NCI-H526 treated with DMSO at 0.1 percent for 48 hours (cell line): ENCODE measurements at regions not wholly inside any gene's neighbourhood (a gene's known extent, or its start where the extent isn't known, plus 50 kb on each side); places are given as distances from the start of the nearest gene placed in this dataset.
"Not testable (repeated sequence)": the region's sequence is repeated elsewhere in the genome, so short reads cannot be mapped to it uniquely, and the experiment has no call there.

Experiments
- DNase-seq: peaks from one replicate; lab custom pipeline; 2025; lab: John Stamatoyannopoulos, UW

DNA sequence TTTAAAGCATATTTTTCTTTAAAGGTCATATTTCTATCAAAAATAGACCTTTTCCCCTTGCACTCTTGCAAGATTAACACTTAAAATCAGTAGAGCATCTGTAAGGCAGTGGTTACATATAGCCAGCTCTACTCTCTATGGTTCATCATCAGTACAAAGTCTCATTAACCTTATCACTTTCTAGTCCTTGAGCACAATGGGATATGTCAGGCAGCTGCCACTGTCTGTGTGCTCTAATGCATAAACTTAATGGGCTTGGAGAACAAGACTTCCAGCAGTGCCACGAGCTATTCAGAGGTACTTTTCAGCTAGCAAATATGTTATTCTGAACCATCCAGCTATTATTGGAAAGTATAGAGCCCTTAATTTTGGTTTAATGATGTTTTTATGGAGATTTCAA is 393.7 kb downstream of the GASK1B start:
- no peak for DNase-seq

DNA sequence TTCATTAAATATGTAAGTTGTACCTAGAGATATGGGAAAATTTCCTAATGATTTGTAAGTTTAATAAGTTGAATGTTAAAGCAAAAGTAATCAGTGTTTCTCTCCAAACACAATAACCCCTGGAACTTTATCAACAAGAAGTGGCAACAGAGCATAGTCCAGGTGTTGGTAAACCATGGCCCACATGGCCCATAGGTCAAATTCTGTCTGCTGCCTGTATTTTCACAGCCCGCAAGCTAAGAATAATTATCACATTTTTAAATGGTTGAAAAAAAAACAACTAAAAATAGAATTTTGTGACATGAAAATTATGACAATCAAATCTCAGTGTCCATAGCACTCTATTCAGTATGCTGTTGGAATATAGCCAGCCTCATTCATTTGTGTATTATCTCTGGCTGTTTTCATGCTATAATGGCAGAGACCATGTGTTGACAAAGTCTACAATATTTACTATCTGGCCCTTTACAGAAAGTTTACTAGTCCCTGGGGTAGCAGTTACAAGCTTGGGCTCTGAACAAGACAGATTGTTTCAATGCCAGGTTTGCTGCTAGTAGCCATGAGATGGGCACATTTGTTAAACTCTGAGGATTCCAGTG is 395.8 kb downstream of the GASK1B start:
- DNase-seq, result no peak

DNA sequence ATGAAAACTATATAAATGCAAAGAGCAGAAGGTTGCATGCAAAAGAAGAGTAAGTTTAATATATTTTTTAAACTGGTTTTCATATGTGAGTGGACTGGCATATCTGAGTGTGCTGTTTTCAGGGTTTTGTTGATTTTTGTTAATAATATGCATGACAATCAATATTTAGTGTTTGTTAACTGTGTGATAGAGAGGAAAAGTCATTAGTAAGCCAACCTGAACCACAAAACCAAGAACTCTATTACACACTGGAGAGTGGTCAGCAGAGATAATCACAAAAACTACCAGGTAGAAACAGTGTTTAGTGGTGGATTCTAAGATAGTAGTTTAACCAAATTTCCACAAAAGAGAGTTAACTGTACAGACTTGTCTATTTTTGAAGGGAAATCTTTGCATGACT is 396.9 kb downstream of the GASK1B start:
- DNase-seq, result no peak

DNA sequence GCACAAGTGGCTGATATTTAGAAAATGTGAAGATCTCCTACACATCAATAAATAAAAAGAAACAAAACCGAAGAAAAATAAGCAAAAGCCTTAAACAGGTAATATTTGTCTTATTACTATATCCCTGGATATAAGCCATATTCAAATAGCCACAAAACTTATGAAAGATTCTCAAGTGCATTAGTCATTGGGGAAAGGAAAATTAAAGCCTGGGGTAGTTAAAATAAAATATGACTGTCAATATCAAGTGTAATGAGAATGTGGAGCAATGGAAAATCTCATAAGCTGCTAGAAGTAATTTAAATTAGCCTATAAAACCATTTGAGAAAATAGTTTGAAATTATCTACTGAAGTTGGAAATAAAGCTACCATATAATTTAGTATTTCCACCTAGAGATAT is 399.9 kb downstream of the GASK1B start:
- DNase-seq, result no peak

DNA sequence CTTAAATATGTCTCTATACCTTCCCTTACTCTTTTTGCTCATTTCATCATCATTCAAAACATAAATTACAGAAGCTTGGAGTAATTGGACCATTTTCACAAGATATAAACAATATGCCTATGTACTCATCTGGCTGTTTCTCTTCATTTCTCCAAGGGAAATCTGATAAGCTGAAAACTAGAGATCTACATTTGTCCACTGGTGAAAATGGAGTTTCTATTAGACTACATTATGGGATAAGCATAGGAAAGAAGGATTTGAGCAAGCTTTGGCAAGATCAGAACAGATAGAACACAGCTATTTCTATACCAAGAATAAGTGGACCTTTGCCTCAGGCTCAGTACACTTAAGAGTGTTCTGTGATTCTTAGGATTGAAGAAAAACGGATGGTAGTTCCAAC is 404.4 kb downstream of the GASK1B start:
- DNase-seq, result no peak

DNA sequence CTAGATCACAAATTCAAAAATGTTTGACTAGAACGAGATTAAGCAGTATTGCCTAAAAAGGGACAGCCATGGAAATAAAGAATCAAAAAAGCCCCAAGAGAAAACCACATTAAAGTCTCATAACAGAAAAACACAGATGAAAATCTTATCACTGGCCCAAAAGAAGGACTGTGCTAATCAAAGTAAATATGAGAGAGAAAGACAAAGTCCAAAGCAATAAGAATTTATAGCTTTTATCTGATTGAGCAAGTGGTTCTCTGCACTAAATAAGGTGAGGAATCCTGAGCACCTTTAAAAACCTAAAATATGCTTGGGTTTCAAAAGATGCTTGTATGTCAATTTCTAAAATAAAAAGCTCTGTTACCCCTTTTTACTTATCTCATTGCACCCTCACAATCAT is 409.3 kb downstream of the GASK1B start:
- DNase-seq, result no peak

DNA sequence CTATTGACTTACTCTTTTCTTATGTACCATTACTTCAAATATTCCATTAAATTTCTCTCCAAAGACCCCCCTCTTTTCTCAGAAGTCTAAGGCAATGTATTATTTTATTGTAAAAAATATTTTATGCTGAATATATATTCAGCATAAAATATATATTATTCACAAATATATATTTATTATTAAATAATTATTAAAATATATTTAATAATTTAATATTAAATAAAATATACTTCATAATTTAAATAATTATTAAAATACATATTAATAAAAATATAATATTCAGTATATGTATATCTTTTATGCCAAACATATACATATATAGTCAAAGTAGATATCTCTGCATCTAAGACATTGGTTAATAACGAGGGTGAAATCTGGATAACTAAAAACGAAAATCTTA is 418.4 kb downstream of the GASK1B start:
- no peak for DNase-seq

DNA sequence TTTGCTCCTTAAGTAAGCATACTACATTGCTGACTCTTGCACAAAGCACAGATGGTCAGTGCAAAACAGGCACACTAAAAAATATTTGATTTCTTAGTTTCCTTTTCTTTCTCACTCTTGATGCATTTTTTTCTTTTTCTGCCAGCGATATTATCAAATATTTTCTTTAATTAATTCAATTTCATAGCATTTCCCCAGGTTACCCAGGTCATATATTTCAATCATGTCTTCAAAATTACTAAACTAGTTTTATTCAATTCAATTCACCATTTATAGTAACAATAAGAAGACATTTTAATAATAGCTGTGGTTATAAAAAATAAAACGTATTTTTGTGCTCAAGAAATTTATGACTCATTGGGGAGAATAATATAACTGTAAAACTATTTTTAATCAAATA is 421.2 kb downstream of the GASK1B start:
- no peak for DNase-seq

DNA sequence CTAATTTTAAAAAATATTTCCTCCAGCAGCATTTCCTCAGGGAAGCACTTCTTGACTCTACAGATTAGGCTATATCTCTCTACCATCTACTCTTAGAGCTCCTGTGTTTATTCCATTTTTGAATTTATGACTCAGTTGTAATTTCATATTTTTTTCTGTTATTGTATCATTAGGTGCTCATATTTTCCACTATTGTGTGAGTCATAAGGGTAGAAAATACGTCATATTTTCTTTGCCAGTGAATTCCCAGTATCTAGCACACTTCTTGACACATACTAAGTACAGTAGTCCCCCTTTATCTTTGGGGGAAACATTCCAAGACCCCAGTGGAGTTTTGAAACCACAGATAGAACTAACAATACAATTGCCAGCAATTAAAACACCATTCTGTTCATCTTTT is 431.2 kb downstream of the GASK1B start:
- DNase-seq, result no peak

DNA sequence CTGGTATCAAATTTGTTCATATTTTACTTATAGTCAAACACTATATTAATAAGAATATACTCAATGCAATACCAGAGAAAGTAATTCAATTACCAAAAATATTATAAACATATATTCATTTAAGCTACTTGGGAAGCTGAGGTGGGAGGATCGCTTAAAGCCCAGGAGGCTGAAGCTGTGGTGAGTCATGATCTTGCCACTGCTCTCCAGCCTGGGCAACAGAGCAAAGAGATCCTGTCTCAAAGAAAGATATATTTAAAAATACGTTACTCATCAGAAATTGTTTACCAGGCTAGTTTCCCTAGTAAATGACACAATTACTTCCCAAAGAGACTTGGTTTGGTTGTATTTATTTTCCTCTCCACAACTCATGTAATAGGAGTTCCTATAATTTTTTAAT is 433.6 kb downstream of the GASK1B start:
- no peak for DNase-seq

DNA sequence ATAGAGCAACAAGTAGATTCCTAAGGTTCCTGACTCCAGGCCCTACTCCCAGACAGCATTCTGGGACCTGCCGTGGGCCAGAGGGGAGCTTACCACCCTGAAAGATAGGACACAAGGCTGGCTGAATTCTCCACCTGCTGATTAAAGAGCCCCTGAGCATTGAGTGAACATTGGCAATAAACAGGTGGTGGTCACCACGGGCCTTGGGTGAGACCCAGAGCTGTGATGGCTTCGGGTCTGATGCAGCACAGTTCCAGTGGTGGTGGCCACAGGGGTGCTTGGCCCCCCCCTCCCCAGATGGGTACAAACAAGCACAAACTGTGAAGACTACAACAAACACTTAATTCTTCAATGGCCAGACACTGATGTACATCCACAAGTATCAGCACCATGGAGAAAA is 444.6 kb downstream of the GASK1B start:
- DNase-seq, result no peak

DNA sequence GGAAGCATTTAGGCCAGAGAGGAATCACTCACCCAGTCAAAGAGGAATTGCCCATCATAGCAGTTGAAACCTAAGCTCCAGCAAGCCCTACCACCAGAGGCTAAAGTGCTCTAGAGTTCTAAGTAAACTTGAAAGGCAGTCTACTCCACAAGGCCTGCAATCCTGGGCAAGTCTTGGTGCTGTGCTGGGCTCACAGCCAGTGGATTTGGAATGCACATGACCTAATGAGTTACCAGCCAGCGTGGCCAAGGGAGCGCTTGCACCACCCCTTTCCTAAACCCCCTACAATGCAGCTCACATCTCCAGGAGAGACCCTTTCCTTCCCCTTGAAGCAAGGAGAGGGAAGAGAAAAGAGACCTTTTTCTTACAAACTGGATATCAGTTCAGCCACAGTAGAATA is 445.7 kb downstream of the GASK1B start:
- DNase-seq, result no peak

DNA sequence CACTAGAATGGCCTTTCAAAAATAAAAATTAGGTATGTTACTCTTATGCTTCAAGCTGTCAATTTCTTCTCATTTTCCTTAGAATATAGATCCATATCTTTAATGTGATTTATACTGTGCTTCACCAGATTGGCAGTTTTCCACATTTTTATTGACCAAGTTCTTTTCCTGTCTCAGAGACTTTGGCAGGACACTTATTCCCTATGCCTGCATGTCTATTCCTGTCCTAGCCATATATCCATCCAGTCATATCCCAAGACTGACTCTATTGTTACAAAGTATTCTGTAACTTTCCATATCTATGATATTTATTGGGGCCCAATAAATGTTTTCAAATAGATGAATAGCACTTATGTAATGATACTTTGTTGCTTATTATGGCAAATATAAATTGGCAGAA is 450.7 kb downstream of the GASK1B start:
- DNase-seq, result no peak

DNA sequence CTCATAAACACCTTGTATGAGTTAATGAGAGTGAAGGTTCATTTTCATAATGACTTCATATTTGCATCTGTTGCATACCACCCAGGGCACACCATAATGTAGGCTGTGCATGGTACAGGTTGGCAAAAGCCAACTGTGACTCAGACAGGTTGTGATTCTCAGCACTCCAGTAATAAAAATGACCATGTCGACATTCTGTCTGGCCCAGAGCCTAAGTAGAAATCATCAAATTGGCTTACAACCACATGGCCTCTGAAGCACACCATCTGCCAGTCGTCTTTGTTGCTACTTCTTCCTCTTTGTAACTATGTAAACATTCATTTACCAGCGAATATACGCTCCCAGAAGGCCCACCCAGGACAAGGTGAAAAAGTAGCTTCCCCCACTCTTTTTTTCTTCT is 459.5 kb downstream of the GASK1B start:
- no peak for DNase-seq

DNA sequence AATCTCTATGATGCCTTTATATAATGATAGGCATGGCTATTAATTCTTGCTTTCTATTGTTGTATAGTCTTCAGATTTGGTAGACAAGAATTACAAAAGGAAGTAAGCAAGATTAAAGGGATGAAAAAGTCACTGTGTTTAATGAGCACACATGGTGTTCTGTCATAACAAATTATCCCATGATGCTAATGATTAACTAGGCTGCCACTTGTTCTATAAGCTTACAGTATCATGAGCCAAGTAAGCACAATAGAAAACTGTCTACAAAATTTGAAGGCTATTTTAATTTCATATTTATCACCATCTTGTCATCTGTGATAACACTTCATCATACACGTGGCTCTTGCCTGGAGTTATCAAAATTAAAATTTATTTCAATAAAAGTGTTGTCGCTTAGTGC is 466.7 kb downstream of the GASK1B start:
- DNase-seq, result no peak

DNA sequence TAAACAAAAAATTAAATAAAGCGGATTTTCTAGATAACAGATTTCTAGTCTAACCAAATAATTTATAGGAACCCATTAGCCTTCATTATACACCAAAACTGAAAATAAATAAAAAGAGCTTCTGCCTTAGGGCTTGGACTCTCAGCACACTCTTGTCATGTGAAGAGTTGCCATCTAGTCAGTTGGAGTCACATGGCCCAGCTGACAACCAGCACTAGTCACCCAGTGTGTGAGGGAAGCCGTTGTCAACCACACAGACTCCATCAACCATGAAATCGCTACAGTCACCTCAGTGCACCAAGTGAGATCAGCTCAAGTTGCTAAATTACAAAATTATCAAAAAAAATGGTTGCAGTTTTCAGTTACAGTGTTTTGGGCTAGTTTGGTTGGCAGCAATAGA is 470.0 kb downstream of the GASK1B start:
- no peak for DNase-seq

DNA sequence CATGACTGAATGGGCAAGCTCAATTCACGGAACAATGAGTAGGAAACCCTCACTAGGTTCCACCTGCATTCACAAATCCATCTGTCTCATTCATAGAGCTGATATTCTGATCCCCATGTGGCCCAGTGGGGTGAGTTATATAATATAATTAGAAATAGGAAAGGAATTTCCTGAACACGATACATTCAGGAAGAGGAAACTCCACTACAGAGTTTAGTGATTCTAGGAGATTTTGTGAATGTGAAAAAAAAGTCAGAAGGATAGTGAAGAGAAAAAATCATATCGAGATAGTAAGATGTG is 471.2 kb downstream of the GASK1B start:
- no peak for DNase-seq

DNA sequence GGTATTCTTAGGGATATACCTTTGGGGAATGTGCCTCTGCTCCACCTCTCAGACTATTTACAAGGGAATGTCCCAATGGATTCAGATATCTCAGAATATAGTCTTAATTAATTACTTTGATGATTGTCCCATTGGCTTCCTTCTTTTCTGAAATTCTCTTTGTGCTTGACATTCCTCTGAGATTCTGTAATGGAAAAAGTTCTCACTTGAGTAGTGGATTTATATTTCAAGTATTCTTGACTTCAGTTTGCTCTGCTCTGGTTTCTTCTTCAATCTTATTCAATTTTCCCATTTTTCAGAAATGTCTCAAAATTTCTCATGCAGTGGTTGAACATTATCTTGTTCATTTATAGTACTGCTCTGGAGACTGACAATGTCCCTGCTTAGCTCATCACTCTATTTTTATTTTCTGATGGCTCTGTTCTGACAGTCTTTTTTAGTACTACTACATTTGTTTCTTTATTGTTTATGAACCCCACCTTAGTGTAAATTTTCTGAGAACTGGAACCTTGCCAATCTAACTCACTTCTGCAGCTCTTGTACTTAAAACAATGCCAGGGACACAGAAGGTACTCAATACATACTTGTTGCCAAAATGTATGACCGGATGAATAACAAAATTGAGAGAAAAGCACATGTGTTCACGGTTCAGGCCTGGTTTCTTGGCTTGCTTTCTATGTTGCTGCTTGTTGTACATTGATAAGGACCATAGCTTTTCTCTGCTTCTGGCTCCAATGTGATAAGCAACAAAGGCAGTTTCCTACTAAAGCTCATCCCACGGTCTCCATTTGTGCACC is 471.7 kb downstream of the GASK1B start:
- DNase-seq, result no peak

DNA sequence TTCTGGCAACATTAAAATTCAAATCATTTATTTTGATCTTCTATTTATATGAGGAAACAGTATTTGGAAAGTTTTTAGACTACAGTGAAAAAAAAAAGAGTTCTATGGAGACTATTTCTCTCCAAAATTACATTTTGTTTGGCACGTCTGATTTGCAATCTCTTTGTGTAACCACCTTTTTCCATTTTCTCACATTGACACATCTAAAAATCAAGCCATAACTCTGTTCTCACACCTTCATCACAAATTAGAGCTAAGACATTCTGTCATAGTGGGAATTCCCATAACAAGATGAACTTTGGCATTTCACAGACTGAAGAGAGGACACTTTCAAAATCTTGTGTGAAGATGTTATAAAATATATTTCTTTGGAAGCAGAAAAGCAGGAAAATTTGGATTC is 468.9 kb downstream of the GRIA2 start:
- DNase-seq, result no peak

DNA sequence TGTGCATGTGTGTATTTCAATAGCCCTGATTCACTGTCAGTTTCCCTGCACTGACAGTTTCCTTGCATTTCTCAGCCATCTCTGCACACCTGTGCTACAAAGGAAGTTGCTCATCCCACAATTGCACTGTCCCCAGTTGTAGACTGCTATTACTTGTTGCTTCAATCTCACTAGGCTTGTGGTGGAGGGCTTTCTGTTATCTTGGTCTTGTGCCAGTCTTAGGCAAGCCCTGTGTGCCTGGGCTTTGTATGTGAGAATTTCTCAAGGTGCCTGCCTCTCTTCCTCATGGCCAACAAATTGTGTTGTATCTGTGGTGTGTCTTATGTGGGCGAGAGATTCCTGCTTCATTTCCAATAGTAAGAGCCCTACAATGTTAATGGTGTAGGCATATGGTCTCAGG is 467.4 kb downstream of the GRIA2 start:
- DNase-seq, result no peak

DNA sequence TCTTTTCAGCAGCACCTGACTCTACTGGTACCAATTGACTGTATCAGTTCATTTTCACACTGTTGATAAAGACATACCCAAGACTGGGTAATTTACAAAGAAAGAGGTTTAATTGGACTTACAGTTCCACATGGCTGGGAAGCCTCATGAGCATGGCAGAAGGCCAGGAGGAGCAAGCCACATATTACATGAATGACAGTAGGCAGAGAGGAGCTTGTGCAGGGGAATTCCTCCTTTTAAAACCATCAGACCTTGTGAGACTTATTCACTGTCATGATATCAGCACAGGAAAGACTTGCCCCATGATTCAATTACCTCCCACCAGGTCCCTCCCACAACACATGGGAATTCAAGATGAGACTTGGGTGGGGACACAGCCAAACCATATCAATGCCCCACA is 458.8 kb downstream of the GRIA2 start:
- not testable (repeated sequence) for DNase-seq

DNA sequence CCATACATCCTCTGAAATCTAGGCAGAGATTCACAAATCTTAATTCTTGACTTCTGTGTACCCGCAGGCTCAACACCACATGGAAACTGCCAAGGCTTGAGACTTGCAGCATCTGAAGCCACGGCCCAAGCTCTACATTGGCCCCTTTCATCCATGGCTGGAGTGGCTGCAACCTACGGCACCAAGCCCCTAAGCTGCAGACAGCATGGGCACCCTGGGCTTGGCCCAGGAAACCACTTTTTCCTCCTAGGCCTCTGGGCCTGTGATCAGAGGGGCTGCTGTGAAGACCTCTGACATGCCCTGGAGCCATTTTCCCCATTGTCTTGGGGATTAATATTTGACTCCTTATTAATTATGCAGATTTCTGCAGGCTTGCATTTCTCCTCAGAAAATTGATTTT is 457.9 kb downstream of the GRIA2 start:
- DNase-seq, result no peak

DNA sequence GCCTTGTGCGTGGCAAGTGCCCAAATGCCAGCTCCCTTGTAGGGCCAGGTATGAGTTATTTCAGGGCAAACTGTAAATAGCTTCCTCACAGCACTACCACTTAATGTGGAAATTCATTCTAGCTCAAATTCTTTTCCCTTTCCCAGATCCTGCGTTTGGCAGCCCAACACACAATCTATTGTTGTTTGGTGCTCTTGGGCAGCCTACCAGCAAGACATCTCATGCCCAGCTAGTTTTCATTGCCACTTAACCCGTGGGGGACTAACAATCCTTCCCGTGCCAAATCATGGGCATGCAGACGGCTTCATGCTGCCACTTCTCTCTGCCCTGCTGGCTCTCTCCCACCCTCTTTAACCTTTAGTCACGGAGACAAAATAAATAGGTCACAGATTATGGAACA is 454.2 kb downstream of the GRIA2 start:
- DNase-seq, result no peak

DNA sequence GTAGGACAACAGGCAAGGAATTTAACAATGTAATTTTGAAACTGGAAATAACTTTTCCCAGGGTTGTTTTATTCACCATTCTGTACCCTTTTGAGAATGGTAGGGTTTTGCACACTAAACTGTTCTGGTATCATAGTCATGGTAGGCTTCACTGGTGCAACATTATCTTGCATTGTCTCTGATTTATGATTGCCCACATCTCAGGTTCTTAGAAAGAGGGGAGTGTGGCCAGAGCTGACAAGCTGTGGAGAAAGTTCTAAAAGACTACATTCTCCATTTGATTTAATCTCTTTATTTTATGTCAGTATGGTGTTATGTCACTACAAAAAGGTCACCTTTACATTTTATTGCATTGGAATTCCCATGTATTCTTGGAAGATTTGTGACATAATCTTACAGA is 447.3 kb downstream of the GRIA2 start:
- no peak for DNase-seq
